ENCODE measurements at regions not wholly inside any gene's neighbourhood (a gene's known extent, or its start where the extent isn't known, plus 50 kb on each side); places are given as distances from the start of the nearest gene placed in this dataset.

DNA sequence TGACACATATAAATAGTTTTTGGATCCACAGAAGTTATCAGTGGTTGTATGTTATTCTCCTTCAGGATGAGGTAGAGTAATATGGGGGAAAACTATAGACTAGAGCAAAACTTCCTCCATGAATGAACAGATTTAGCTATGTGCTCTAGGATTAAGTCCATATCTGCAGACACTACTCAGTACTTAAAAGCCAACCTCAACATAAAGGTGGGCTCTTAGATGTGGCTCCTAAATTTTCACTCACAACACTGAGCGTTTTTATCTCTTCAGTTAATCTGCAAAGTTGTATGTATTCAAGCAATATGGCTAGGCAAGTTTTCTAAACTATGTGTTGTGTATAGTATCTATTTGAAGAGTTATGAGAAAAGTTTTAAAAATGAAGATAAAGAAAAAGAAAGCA lies 147.0 kb upstream of the SLITRK3 start:
- TF ChIP-seq CTCF (IDR thresholded peaks at IDR 0.05) (no peak), EP300 (IDR thresholded peaks at IDR 0.05) (no peak), POLR2AphosphoS5 (IDR thresholded peaks at IDR 0.05) (no peak)
